ENCODE measurements at regions not wholly inside any gene's neighbourhood (a gene's known extent, or its start where the extent isn't known, plus 50 kb on each side); places are given as distances from the start of the nearest gene placed in this dataset.

GRCh38 chr2:157931542-157931941, 55.4 kb upstream of the ACVR1 start:
- POLR2A ChIA-PET, result no interaction called here
- H2AFZ ChIP-seq (ENCODE audit: low read depth, low read length), result no peak overlapping the region
- CTCF ChIA-PET, result interaction anchor here (0.7 kb wide), 1 partner anchor 93 kb away, joined by 3 read pairs; no protein-coding TSS in a partner anchor
- no peak overlapping the region for H3K27ac ChIP-seq (ENCODE audit: insufficient read depth, low read depth, low read length)
- no peak for TF ChIP-seq JUN (IDR thresholded peaks at IDR 0.05; ENCODE audit: borderline replicate concordance, insufficient read depth, insufficient read length, low read depth)
- TF ChIP-seq GATA2 (IDR thresholded peaks at IDR 0.05; ENCODE audit: insufficient read depth, insufficient read length, low read depth, low read length), result no peak
- no peak for TF ChIP-seq POLR2AphosphoS5 (IDR thresholded peaks at IDR 0.05; ENCODE audit: insufficient read depth, low read depth, low read length)
- TF ChIP-seq EZH2 (IDR thresholded peaks at IDR 0.05; ENCODE audit: borderline replicate concordance, low read depth, low read length, severe bottlenecking), result no peak
- TF ChIP-seq CTCF (IDR thresholded peaks at IDR 0.05; ENCODE audit: extremely low read depth in 1 of 2, insufficient read depth in 1 of 2, low read depth in 1 of 2, low read length in 2 of 2), result no peak
- TF ChIP-seq MYC (IDR thresholded peaks at IDR 0.05; ENCODE audit: low read depth, low read length), result no peak
- no peak for TF ChIP-seq MAX (IDR thresholded peaks at IDR 0.05; ENCODE audit: insufficient read depth, insufficient read length)
- no peak for TF ChIP-seq FOS (IDR thresholded peaks at IDR 0.05; ENCODE audit: borderline replicate concordance, insufficient read depth, low read length)
- H3K9ac ChIP-seq (replicated peaks; ENCODE audit: extremely low read depth, insufficient read depth, low read length), result no peak overlapping the region
- H3K9me3 ChIP-seq (replicated peaks; ENCODE audit: control insufficient read depth, insufficient read depth, low read length), result no peaks in the 10 kb centered on the region
- no peaks in the 10 kb centered on the region for H3K4me1 ChIP-seq (ENCODE audit: control insufficient read depth, extremely low read depth, insufficient read depth, low read length)
- FAIRE-seq (no peak), DNase-seq (ENCODE audit: low read depth, low spot score) (no peak)
- no peaks in the 10 kb centered on the region for H3K36me3 ChIP-seq (ENCODE audit: control insufficient read depth in 2 of 2, extremely low read depth in 1 of 2, insufficient read depth in 2 of 2, low read length in 2 of 2)
- H4K20me1 ChIP-seq (replicated peaks; ENCODE audit: control insufficient read depth, extremely low read depth, insufficient read depth, low read length), result no peaks in the 10 kb centered on the region
- H3K4me3 ChIP-seq (replicated peaks in 1 of 3; ENCODE audit: insufficient read depth in 1 of 3, low read depth in 1 of 3, low read length in 3 of 3), result no peak overlapping the region
- intact Hi-C loops (cut with micrococcal nuclease), result no loop called here
- H3K79me2 ChIP-seq (ENCODE audit: control insufficient read depth, insufficient read depth, low read length), result no peaks in the 10 kb centered on the region
- peaks cover 0 to 1% of the 10 kb centered on the region in 2 experiments for H3K27me3 ChIP-seq (ENCODE audit: control insufficient read depth in 2 of 2, insufficient read depth in 2 of 2, low read length in 2 of 2)
- no TSS peak for BruUV-seq (replicated peaks)
- dilution Hi-C loops (cut with MboI; ENCODE audit: extremely low pct_ligation_motif_present, low sequenced_read_pairs), result no loop called here
- H3K4me2 ChIP-seq (ENCODE audit: insufficient read depth, low read length), result no peak overlapping the region
- H3K9me1 ChIP-seq (replicated peaks; ENCODE audit: control insufficient read depth, extremely low read depth, insufficient read depth, low read length), result no peaks in the 10 kb centered on the region

Data from endothelial cell of umbilical vein (primary cell).